ENCODE measurements at regions not wholly inside any gene's neighbourhood (a gene's known extent, or its start where the extent isn't known, plus 50 kb on each side); places are given as distances from the start of the nearest gene placed in this dataset.
A peak's percentile ranks its signal among the peaks of the same experiment; 100 is the strongest.

- FAIRE-seq (no peak), DNase-seq (ENCODE audit: insufficient read length, low spot score) (no peak)
Measured at GRCh38 chr5:141778683-141779082, 96.7 kb upstream of the ARAP3 start.

- no peak for FAIRE-seq
- DNase-seq (ENCODE audit: insufficient read length, low spot score): peak; percentile 62
Measured at GRCh38 chr5:141778206-141778605, 96.2 kb upstream of the ARAP3 start.

- DNase-seq (ENCODE audit: insufficient read length, low spot score) (no peak), FAIRE-seq (no peak)
Measured at GRCh38 chr5:141777711-141778110, 95.7 kb upstream of the ARAP3 start.

- FAIRE-seq (no peak), DNase-seq (ENCODE audit: insufficient read length, low spot score) (no peak)
Measured at GRCh38 chr5:141777130-141777529, 95.1 kb upstream of the ARAP3 start.

GRCh38 chr5:141773779-141774562 is 91.9 kb upstream of the ARAP3 start:
- DNase-seq (ENCODE audit: insufficient read length, low spot score) (no peak), FAIRE-seq (no peak)

GRCh38 chr5:141772281-141772680 is 90.3 kb upstream of the ARAP3 start:
- no peak for FAIRE-seq

GRCh38 chr5:141771562-141771961 is 89.5 kb upstream of the ARAP3 start:
- DNase-seq (ENCODE audit: insufficient read length, low spot score) (no peak), FAIRE-seq (no peak)

More at GRCh38 chr5:141772281-141772680, 90.3 kb upstream of the ARAP3 start:
- no peak for DNase-seq (ENCODE audit: insufficient read length, low spot score)

- no peak for FAIRE-seq
Measured at GRCh38 chr5:141771031-141771430, 89.0 kb upstream of the ARAP3 start.

GRCh38 chr5:141769671-141770070 is 87.6 kb upstream of the ARAP3 start:
- DNase-seq (ENCODE audit: insufficient read length, low spot score): no peak

More at GRCh38 chr5:141771031-141771430, 89.0 kb upstream of the ARAP3 start:
- DNase-seq (ENCODE audit: insufficient read length, low spot score): no peak

GRCh38 chr5:141767671-141768070 is 85.6 kb upstream of the ARAP3 start:
- FAIRE-seq: no peak
- DNase-seq (ENCODE audit: insufficient read length, low spot score): no peak

More at GRCh38 chr5:141769671-141770070, 87.6 kb upstream of the ARAP3 start:
- no peak for FAIRE-seq

- no peak for FAIRE-seq
- DNase-seq (ENCODE audit: insufficient read length, low spot score): no peak
Measured at GRCh38 chr5:141765896-141766551, 84.0 kb upstream of the ARAP3 start.

- FAIRE-seq (no peak), DNase-seq (ENCODE audit: insufficient read length, low spot score) (no peak)
Measured at GRCh38 chr5:141763541-141763940, 81.5 kb upstream of the ARAP3 start.

GRCh38 chr5:141762790-141763368 is 80.8 kb upstream of the ARAP3 start:
- DNase-seq (ENCODE audit: insufficient read length, low spot score) (no peak), FAIRE-seq (no peak)

- DNase-seq (ENCODE audit: insufficient read length, low spot score) (no peak), FAIRE-seq (no peak)
Measured at GRCh38 chr5:141762316-141762715, 80.3 kb upstream of the ARAP3 start.

- no peak for FAIRE-seq
- DNase-seq (ENCODE audit: insufficient read length, low spot score): no peak
Measured at GRCh38 chr5:141760753-141761152, 78.7 kb upstream of the ARAP3 start.

- FAIRE-seq (no peak), DNase-seq (ENCODE audit: insufficient read length, low spot score) (no peak)
Measured at GRCh38 chr5:141760193-141760592, 78.2 kb upstream of the ARAP3 start.

GRCh38 chr5:141758310-141758998 is 76.4 kb upstream of the ARAP3 start:
- no peak for DNase-seq (ENCODE audit: insufficient read length, low spot score)
- FAIRE-seq: no peak

- FAIRE-seq (peak; percentile 4), DNase-seq (ENCODE audit: insufficient read length, low spot score) (peak; percentile 52)
Measured at GRCh38 chr5:141757402-141757801, 75.4 kb upstream of the ARAP3 start.

GRCh38 chr5:141756196-141756595 is 74.2 kb upstream of the ARAP3 start:
- DNase-seq (ENCODE audit: insufficient read length, low spot score): no peak
- no peak for FAIRE-seq

- FAIRE-seq (no peak), DNase-seq (ENCODE audit: insufficient read length, low spot score) (peak; percentile 59)
Measured at GRCh38 chr5:141753971-141754713, 72.1 kb upstream of the ARAP3 start.
